PC-9 (cell line): ENCODE measurements at regions not wholly inside any gene's neighbourhood (a gene's known extent, or its start where the extent isn't known, plus 50 kb on each side); places are given as distances from the start of the nearest gene placed in this dataset.

Experiments
- CTCF ChIP-seq: fragments of 200-600 bp; sonication (generic); conservative IDR thresholded peaks from 2 replicates; pipeline ENCODE4 v1.6.1; 2017; ENCODE audit warnings: mixed run types, antibody characterized with exemption, mild to moderate bottlenecking, moderate library complexity
- EZH2 ChIP-seq: fragments of 200-600 bp; sonication (generic); IDR thresholded peaks from 2 replicates; pipeline ENCODE4 v1.8.0; 2017; ENCODE audit warnings: antibody characterized with exemption, low read depth

- TF ChIP-seq CTCF (no peak), EZH2 (no peak)
These were observed 254.7 kb upstream of the RGMB start for GRCh38 chr5:98518754-98519153.
